Endothelial cell of umbilical vein (primary cell): ENCODE measurements at regions not wholly inside any gene's neighbourhood (a gene's known extent, or its start where the extent isn't known, plus 50 kb on each side); places are given as distances from the start of the nearest gene placed in this dataset.

ENCODE experiments used
- BruUV-seq: library from RNA; stranded (reverse); fragments of 400-500 nt; replicated peaks from 2 replicates; lab custom pipeline; 2021; lab: Mats Ljungman, UMichigan
- CTCF ChIA-PET: fragments of 300-600, 350-600 bp; sonication (Branson Sonifier 250); formaldehyde crosslinking; loops from one replicate; lab custom pipeline; 2021; ENCODE audit warnings: antibody characterized with exemption, inconsistent platforms; lab: Charles Lee
- POLR2A ChIA-PET: fragments of 300-600, 350-600 bp; sonication (Branson Sonifier 250); formaldehyde crosslinking; loops from one replicate; lab custom pipeline; 2021; ENCODE audit warnings: antibody characterized with exemption, inconsistent platforms; lab: Charles Lee
- DNase-seq: peaks from one replicate; pipeline ENCODE4 v3.0.0-alpha.2; 2011; ENCODE audit warnings: low read depth, low spot score
- FAIRE-seq: peaks from 2 replicates; lab custom pipeline; 2011; peaks lifted over from hg19 to GRCh38; lab: Jason Lieb, UNC
- H2AFZ ChIP-seq: 2 replicates; pipeline ENCODE4 v1.6.0; 2012; ENCODE audit warnings: low read depth, low read length, control low read depth, inconsistent platforms
- H3K27ac ChIP-seq: 2 replicates; pipeline ENCODE4 v1.5.1; 2011; ENCODE audit warnings: low read depth, mild to moderate bottlenecking, control low read depth, low read length, moderate library complexity; ENCODE audit not compliant: insufficient read depth
- H3K27me3 ChIP-seq, 2 experiments: 2 replicates each; pipeline versions ENCODE4 v1.6.0 to v1.6.1; 2011; ENCODE audit warnings: low read length in 2 of 2, mixed read lengths in 1 of 2; ENCODE audit not compliant: control insufficient read depth in 2 of 2, insufficient read depth in 2 of 2
- H3K36me3 ChIP-seq, 2 experiments: 2 replicates in 1 of 2; 3 replicates in 1 of 2; pipeline ENCODE4 v1.5.1; 2011; ENCODE audit warnings: low read length in 2 of 2, mild to moderate bottlenecking in 1 of 2, moderate library complexity in 1 of 2; ENCODE audit not compliant: control insufficient read depth in 2 of 2, insufficient read depth in 2 of 2; ENCODE audit errors: extremely low read depth in 1 of 2
- H3K4me1 ChIP-seq: 3 replicates; pipeline ENCODE4 v1.5.1; 2011; ENCODE audit warnings: mild to moderate bottlenecking, low read length; ENCODE audit not compliant: control insufficient read depth, insufficient read depth; ENCODE audit errors: extremely low read depth
- H3K4me2 ChIP-seq: 2 replicates; pipeline ENCODE4 v1.6.1; 2011; ENCODE audit warnings: low read length, control low read depth, mixed read lengths; ENCODE audit not compliant: insufficient read depth
- H3K4me3 ChIP-seq, 3 experiments: fragments of 200-600 bp in 1 of 3; sonication (generic), shearing (Covaris generic) in 1 of 3; replicated peaks in 1 of 3; 2 replicates each; pipeline ENCODE4 v1.5.1; 2011 to 2016; ENCODE audit warnings: control low read depth in 3 of 3, low read length in 3 of 3, mild to moderate bottlenecking in 2 of 3, inconsistent platforms in 1 of 3, low read depth in 1 of 3, moderate library complexity in 1 of 3; ENCODE audit not compliant: insufficient read depth in 1 of 3
- H3K79me2 ChIP-seq: 2 replicates; pipeline ENCODE4 v1.6.0; 2012; ENCODE audit warnings: low read length, inconsistent platforms; ENCODE audit not compliant: control insufficient read depth, insufficient read depth
- H3K9ac ChIP-seq: replicated peaks from 2 replicates; pipeline ENCODE3; 2011; ENCODE audit warnings: low read length, control low read depth; ENCODE audit not compliant: insufficient read depth; ENCODE audit errors: extremely low read depth
- H3K9me1 ChIP-seq: replicated peaks from 3 replicates; pipeline ENCODE4 v1.6.0; 2011; ENCODE audit warnings: mild to moderate bottlenecking, low read length; ENCODE audit not compliant: control insufficient read depth, insufficient read depth; ENCODE audit errors: extremely low read depth
- H3K9me3 ChIP-seq: replicated peaks from 2 replicates; pipeline ENCODE4 v1.5.1; 2012; ENCODE audit warnings: low read length, inconsistent platforms; ENCODE audit not compliant: control insufficient read depth, insufficient read depth
- H4K20me1 ChIP-seq: replicated peaks from 2 replicates; pipeline ENCODE3; 2011; ENCODE audit warnings: mild to moderate bottlenecking, low read length; ENCODE audit not compliant: control insufficient read depth, insufficient read depth; ENCODE audit errors: extremely low read depth
- EZH2 ChIP-seq: IDR thresholded peaks from 2 replicates; pipeline ENCODE4 v1.6.1; 2012; ENCODE audit warnings: borderline replicate concordance, low read depth, mild to moderate bottlenecking, moderate library complexity, low read length, inconsistent platforms; ENCODE audit not compliant: severe bottlenecking
- FOS ChIP-seq: IDR thresholded peaks from 2 replicates; pipeline ENCODE4 v1.6.1; 2011; ENCODE audit warnings: mild to moderate bottlenecking, low read length, moderate library complexity, borderline replicate concordance; ENCODE audit not compliant: insufficient read depth
- GATA2 ChIP-seq: IDR thresholded peaks from 2 replicates; pipeline ENCODE4 v1.7.0; 2011; ENCODE audit warnings: low read depth, mild to moderate bottlenecking, moderate library complexity, mixed read lengths, low read length; ENCODE audit not compliant: insufficient read length, insufficient read depth
- JUN ChIP-seq: IDR thresholded peaks from 2 replicates; pipeline ENCODE4 v1.6.1; 2011; ENCODE audit warnings: borderline replicate concordance, low read depth; ENCODE audit not compliant: insufficient read length, insufficient read depth
- MYC ChIP-seq: IDR thresholded peaks from one replicate; pipeline ENCODE4 v1.6.1; 2011; ENCODE audit warnings: mild to moderate bottlenecking, low read depth, low read length
- POLR2A ChIP-seq: IDR thresholded peaks from 2 replicates; pipeline ENCODE4 v1.6.1; 2012; ENCODE audit warnings: low read depth, mild to moderate bottlenecking, control low read depth, low read length
- dilution Hi-C: fragments of 300-500 bp; cut with MboI; formaldehyde crosslinking; loops from one replicate; pipeline ENCODE4 v1.15.0; 2019; ENCODE audit warnings: low sequenced_read_pairs; ENCODE audit not compliant: extremely low pct_ligation_motif_present
- intact Hi-C: fragments of 100-400 bp; cut with micrococcal nuclease; formaldehyde crosslinking; loops from one replicate; pipeline ENCODE4 v1.10.0; 2022

- intact Hi-C loops (loop anchor here (5.0 kb wide), 1 partner anchor 134 kb away; the partner anchor contains the start of gene PIP4K2A), dilution Hi-C loops (no loop called here)
These were observed 81.6 kb upstream of the ARMC3 start for GRCh38 chr10:22846294-22846693.

GRCh38 chr10:22839639-22840038, 88.2 kb upstream of the ARMC3 start:
- intact Hi-C loops (no loop called here), dilution Hi-C loops (no loop called here)
- H2AFZ ChIP-seq, result no peak overlapping the region
- no peaks in the 10 kb centered on the region for H3K27me3 ChIP-seq
- no peak overlapping the region for H3K4me3 ChIP-seq
- BruUV-seq, result no TSS peak
- FAIRE-seq (no peak), DNase-seq (no peak)
- peaks cover 4% of the 10 kb centered on the region for H3K4me1 ChIP-seq
- no peaks in the 10 kb centered on the region for H3K79me2 ChIP-seq
- no peak overlapping the region for H3K9ac ChIP-seq
- no peak overlapping the region for H3K27ac ChIP-seq
- no peaks in the 10 kb centered on the region for H3K9me1 ChIP-seq
- H3K9me3 ChIP-seq, result no peaks in the 10 kb centered on the region
- ChIA-PET POLR2A (no interaction called here), CTCF (no interaction called here)
- H3K36me3 ChIP-seq, result no peaks in the 10 kb centered on the region
- no peak overlapping the region for H3K4me2 ChIP-seq
- TF ChIP-seq POLR2A, result no peak
- no peak for TF ChIP-seq MYC
- no peak for TF ChIP-seq JUN
- no peak for TF ChIP-seq FOS
- H4K20me1 ChIP-seq, result no peaks in the 10 kb centered on the region

More at GRCh38 chr10:22846294-22846693, 81.6 kb upstream of the ARMC3 start:
- TF ChIP-seq JUN (no peak), GATA2 (no peak), EZH2 (no peak)
- Histone ChIP-seq H2AFZ (no peak overlapping the region), H3K4me1 (peaks cover 11% of the 10 kb centered on the region), H3K79me2 (no peaks in the 10 kb centered on the region), H3K27ac (no peak overlapping the region), H3K4me3 (no peak overlapping the region), H3K4me2 (no peak overlapping the region), H3K9me3 (no peaks in the 10 kb centered on the region), H4K20me1 (no peaks in the 10 kb centered on the region), H3K36me3 (no peaks in the 10 kb centered on the region), H3K9me1 (no peaks in the 10 kb centered on the region), H3K27me3 (no peaks in the 10 kb centered on the region), H3K9ac (no peak overlapping the region)
- no TSS peak for BruUV-seq
- ChIA-PET CTCF (no interaction called here), POLR2A (interaction anchor here (0.7 kb wide), 1 partner anchor 89 kb away, joined by 9 read pairs; no protein-coding TSS in a partner anchor)
- FAIRE-seq (no peak), DNase-seq (no peak)
